ENCODE measurements at regions not wholly inside any gene's neighbourhood (a gene's known extent, or its start where the extent isn't known, plus 50 kb on each side); places are given as distances from the start of the nearest gene placed in this dataset.
A peak's percentile ranks its signal among the peaks of the same experiment; 100 is the strongest.

GRCh38 chr2:191573216-191573615, 104.7 kb upstream of the NABP1 start:
- H3K9me3 Mint-ChIP-seq (ENCODE audit: low read depth), result no peaks in the 10 kb centered on the region
- H3K27ac Mint-ChIP-seq, result no peak overlapping the region
- CTCF ChIA-PET, result interaction anchor here (1.4 kb wide), 1 partner anchor 18 kb away, joined by 5 read pairs; no protein-coding TSS in a partner anchor
- peaks cover 58% of the 10 kb centered on the region for H3K27me3 Mint-ChIP-seq
- no peak overlapping the region for H3K4me3 Mint-ChIP-seq
- peaks cover 32% of the 10 kb centered on the region for H3K4me1 Mint-ChIP-seq
- H3K36me3 Mint-ChIP-seq, result no peaks in the 10 kb centered on the region
- no peak for DNase-seq
- peak; percentile 48 for ATAC-seq

- CTCF ChIA-PET, result no interaction called here
- no peaks in the 10 kb centered on the region for H3K9me3 Mint-ChIP-seq (ENCODE audit: low read depth)
- peaks cover 49% of the 10 kb centered on the region for H3K27me3 Mint-ChIP-seq
- ATAC-seq (no peak), DNase-seq (no peak)
- no peak overlapping the region for H3K4me3 Mint-ChIP-seq
- H3K27ac Mint-ChIP-seq, result no peak overlapping the region
- H3K4me1 Mint-ChIP-seq, result peaks cover 32% of the 10 kb centered on the region
- H3K36me3 Mint-ChIP-seq, result no peaks in the 10 kb centered on the region
These were observed 103.7 kb upstream of the NABP1 start for GRCh38 chr2:191574232-191574631.

GRCh38 chr2:191577605-191578004, 100.3 kb upstream of the NABP1 start:
- H3K4me1 Mint-ChIP-seq, result peaks cover 7% of the 10 kb centered on the region
- ATAC-seq, result no peak
- H3K4me3 Mint-ChIP-seq, result no peak overlapping the region
- H3K36me3 Mint-ChIP-seq, result no peaks in the 10 kb centered on the region
- no peak overlapping the region for H3K27ac Mint-ChIP-seq
- DNase-seq, result no peak
- H3K27me3 Mint-ChIP-seq, result peaks cover 36% of the 10 kb centered on the region
- CTCF ChIA-PET, result no interaction called here
- no peaks in the 10 kb centered on the region for H3K9me3 Mint-ChIP-seq (ENCODE audit: low read depth)

GRCh38 chr2:191578031-191578430, 99.9 kb upstream of the NABP1 start:
- no peak overlapping the region for H3K4me3 Mint-ChIP-seq
- CTCF ChIA-PET, result no interaction called here

GRCh38 chr2:191580581-191580980, 97.4 kb upstream of the NABP1 start:
- CTCF ChIA-PET, result no interaction called here
- Mint-ChIP-seq H3K4me3 (no peak overlapping the region), H3K27me3 (peaks cover 27% of the 10 kb centered on the region), H3K9me3 (ENCODE audit: low read depth) (no peaks in the 10 kb centered on the region), H3K4me1 (no peaks in the 10 kb centered on the region), H3K36me3 (no peaks in the 10 kb centered on the region), H3K27ac (no peak overlapping the region)
- no peak for DNase-seq
- ATAC-seq, result no peak

More at GRCh38 chr2:191578031-191578430, 99.9 kb upstream of the NABP1 start:
- Mint-ChIP-seq H3K27ac (no peak overlapping the region), H3K27me3 (peaks cover 38% of the 10 kb centered on the region), H3K4me1 (peaks cover 4% of the 10 kb centered on the region), H3K9me3 (ENCODE audit: low read depth) (no peaks in the 10 kb centered on the region), H3K36me3 (no peaks in the 10 kb centered on the region)
- ATAC-seq (no peak), DNase-seq (no peak)

- Mint-ChIP-seq H3K27ac (no peak overlapping the region), H3K27me3 (peaks cover 27% of the 10 kb centered on the region), H3K4me3 (no peak overlapping the region), H3K9me3 (ENCODE audit: low read depth) (no peaks in the 10 kb centered on the region), H3K36me3 (no peaks in the 10 kb centered on the region), H3K4me1 (no peaks in the 10 kb centered on the region)
- ATAC-seq (no peak), DNase-seq (no peak)
- CTCF ChIA-PET, result no interaction called here
These were observed 96.9 kb upstream of the NABP1 start for GRCh38 chr2:191581003-191581402.

GRCh38 chr2:191582355-191582754, 95.6 kb upstream of the NABP1 start:
- H3K9me3 Mint-ChIP-seq (ENCODE audit: low read depth), result no peaks in the 10 kb centered on the region
- peaks cover 22% of the 10 kb centered on the region for H3K27me3 Mint-ChIP-seq
- DNase-seq, result no peak
- no peak overlapping the region for H3K27ac Mint-ChIP-seq
- H3K4me3 Mint-ChIP-seq, result no peak overlapping the region
- H3K4me1 Mint-ChIP-seq, result no peaks in the 10 kb centered on the region
- CTCF ChIA-PET, result no interaction called here
- H3K36me3 Mint-ChIP-seq, result no peaks in the 10 kb centered on the region
- ATAC-seq, result no peak

GRCh38 chr2:191591025-191591424, 86.9 kb upstream of the NABP1 start:
- no peak for ATAC-seq
- Mint-ChIP-seq H3K4me1 (peaks cover 6% of the 10 kb centered on the region), H3K27me3 (peaks cover 5% of the 10 kb centered on the region), H3K9me3 (ENCODE audit: low read depth) (no peaks in the 10 kb centered on the region), H3K4me3 (no peak overlapping the region), H3K36me3 (no peaks in the 10 kb centered on the region), H3K27ac (no peak overlapping the region)
- DNase-seq, result no peak
- CTCF ChIA-PET, result no interaction called here

GRCh38 chr2:191593622-191594385, 84.1 kb upstream of the NABP1 start:
- no peak for ATAC-seq
- H3K4me1 Mint-ChIP-seq, result no peaks in the 10 kb centered on the region
- no peak for DNase-seq
- no peaks in the 10 kb centered on the region for H3K36me3 Mint-ChIP-seq
- CTCF ChIA-PET, result no interaction called here
- no peak overlapping the region for H3K27ac Mint-ChIP-seq
- H3K4me3 Mint-ChIP-seq, result no peak overlapping the region
- H3K9me3 Mint-ChIP-seq (ENCODE audit: low read depth), result no peaks in the 10 kb centered on the region
- peaks cover 10% of the 10 kb centered on the region for H3K27me3 Mint-ChIP-seq

GRCh38 chr2:191597186-191597751, 80.7 kb upstream of the NABP1 start:
- CTCF ChIA-PET, result no interaction called here

GRCh38 chr2:191598296-191598695, 79.6 kb upstream of the NABP1 start:
- Mint-ChIP-seq H3K4me3 (no peak overlapping the region), H3K27ac (no peak overlapping the region), H3K9me3 (ENCODE audit: low read depth) (no peaks in the 10 kb centered on the region), H3K36me3 (no peaks in the 10 kb centered on the region), H3K27me3 (peaks cover 14% of the 10 kb centered on the region), H3K4me1 (peaks cover 8% of the 10 kb centered on the region)
- ATAC-seq (no peak), DNase-seq (no peak)
- CTCF ChIA-PET, result no interaction called here

More at GRCh38 chr2:191597186-191597751, 80.7 kb upstream of the NABP1 start:
- no peak overlapping the region for H3K27ac Mint-ChIP-seq
- H3K4me3 Mint-ChIP-seq, result no peak overlapping the region
- peaks cover 8% of the 10 kb centered on the region for H3K4me1 Mint-ChIP-seq
- H3K27me3 Mint-ChIP-seq, result peaks cover 14% of the 10 kb centered on the region
- no peak for ATAC-seq
- no peaks in the 10 kb centered on the region for H3K36me3 Mint-ChIP-seq
- no peaks in the 10 kb centered on the region for H3K9me3 Mint-ChIP-seq (ENCODE audit: low read depth)
- no peak for DNase-seq

GRCh38 chr2:191601060-191601459, 76.9 kb upstream of the NABP1 start:
- no peak overlapping the region for H3K4me3 Mint-ChIP-seq
- H3K9me3 Mint-ChIP-seq (ENCODE audit: low read depth), result no peaks in the 10 kb centered on the region
- no peaks in the 10 kb centered on the region for H3K36me3 Mint-ChIP-seq
- peaks cover 22% of the 10 kb centered on the region for H3K27me3 Mint-ChIP-seq
- no peak for ATAC-seq
- no peak overlapping the region for H3K27ac Mint-ChIP-seq
- DNase-seq, result no peak
- H3K4me1 Mint-ChIP-seq, result peaks cover 8% of the 10 kb centered on the region
- CTCF ChIA-PET, result no interaction called here

GRCh38 chr2:191604154-191604553, 73.8 kb upstream of the NABP1 start:
- Mint-ChIP-seq H3K27ac (no peak overlapping the region), H3K27me3 (peaks cover 17% of the 10 kb centered on the region), H3K36me3 (no peaks in the 10 kb centered on the region), H3K9me3 (ENCODE audit: low read depth) (no peaks in the 10 kb centered on the region), H3K4me1 (peaks cover 8% of the 10 kb centered on the region), H3K4me3 (no peak overlapping the region)
- CTCF ChIA-PET, result no interaction called here
- ATAC-seq (no peak), DNase-seq (no peak)

- DNase-seq, result no peak
- no peaks in the 10 kb centered on the region for H3K36me3 Mint-ChIP-seq
- no peak overlapping the region for H3K4me3 Mint-ChIP-seq
- CTCF ChIA-PET, result no interaction called here
- ATAC-seq, result no peak
- peaks cover 13% of the 10 kb centered on the region for H3K27me3 Mint-ChIP-seq
- no peak overlapping the region for H3K27ac Mint-ChIP-seq
- no peaks in the 10 kb centered on the region for H3K4me1 Mint-ChIP-seq
- no peaks in the 10 kb centered on the region for H3K9me3 Mint-ChIP-seq (ENCODE audit: low read depth)
These were observed 70.8 kb upstream of the NABP1 start for GRCh38 chr2:191607096-191607495.
